ENCODE measurements at regions not wholly inside any gene's neighbourhood (a gene's known extent, or its start where the extent isn't known, plus 50 kb on each side); places are given as distances from the start of the nearest gene placed in this dataset.

- TF ChIP-seq CTCF (conservative IDR thresholded peaks at IDR 0.05; ENCODE audit: low read depth, low read length), result no peak
- no peak for TF ChIP-seq EZH2 (IDR thresholded peaks at IDR 0.05; ENCODE audit: borderline replicate concordance, low read depth, low read length, poor library complexity, severe bottlenecking)
- Histone ChIP-seq H3K9me3 (ENCODE audit: low read depth, low read length, poor library complexity, severe bottlenecking) (peaks cover 3% of the 10 kb centered on the region), H3K27ac (ENCODE audit: low read depth, low read length, poor library complexity, severe bottlenecking) (no peak overlapping the region), H3K4me1 (ENCODE audit: insufficient read depth, low read length, poor library complexity, severe bottlenecking) (peaks cover 11% of the 10 kb centered on the region), H3K36me3 (ENCODE audit: insufficient read depth, low read length, poor library complexity, severe bottlenecking) (no peaks in the 10 kb centered on the region), H3K4me3 (ENCODE audit: low read depth, low read length, poor library complexity, severe bottlenecking) (no peak overlapping the region), H3K27me3 (replicated peaks; ENCODE audit: insufficient read depth, low read depth, low read length, poor library complexity) (no peaks in the 10 kb centered on the region)
- intact Hi-C loops (cut with micrococcal nuclease; ENCODE audit: unreplicated experiment), result no loop called here
- POLR2A ChIA-PET (ENCODE audit: low non-redundant PET), result no interaction called here
- DNase-seq (ENCODE audit: low spot score), result peak; percentile 26
- BruUV-seq (replicated peaks), result no TSS peak
- CTCF ChIA-PET, result no interaction called here
Measured at GRCh38 chr4:17134565-17134964, 236.1 kb upstream of the LDB2 start.

GRCh38 chr4:17134100-17134499 is 235.7 kb upstream of the LDB2 start:
- Histone ChIP-seq H3K4me3 (ENCODE audit: low read depth, low read length, poor library complexity, severe bottlenecking) (no peak overlapping the region), H3K36me3 (ENCODE audit: insufficient read depth, low read length, poor library complexity, severe bottlenecking) (no peaks in the 10 kb centered on the region), H3K4me1 (ENCODE audit: insufficient read depth, low read length, poor library complexity, severe bottlenecking) (peaks cover 11% of the 10 kb centered on the region), H3K9me3 (ENCODE audit: low read depth, low read length, poor library complexity, severe bottlenecking) (no peaks in the 10 kb centered on the region), H3K27ac (ENCODE audit: low read depth, low read length, poor library complexity, severe bottlenecking) (no peak overlapping the region), H3K27me3 (replicated peaks; ENCODE audit: insufficient read depth, low read depth, low read length, poor library complexity) (no peaks in the 10 kb centered on the region)
- ChIA-PET CTCF (no interaction called here), POLR2A (ENCODE audit: low non-redundant PET) (no interaction called here)
- no peak for TF ChIP-seq EZH2 (IDR thresholded peaks at IDR 0.05; ENCODE audit: borderline replicate concordance, low read depth, low read length, poor library complexity, severe bottlenecking)
- no peak for TF ChIP-seq CTCF (conservative IDR thresholded peaks at IDR 0.05; ENCODE audit: low read depth, low read length)
- BruUV-seq (replicated peaks), result no TSS peak
- DNase-seq (ENCODE audit: low spot score), result peak; percentile 18
- intact Hi-C loops (cut with micrococcal nuclease; ENCODE audit: unreplicated experiment), result no loop called here

- CTCF ChIA-PET, result no interaction called here
Measured at GRCh38 chr4:17132226-17132625, 233.8 kb upstream of the LDB2 start.

More at GRCh38 chr4:17132226-17132625, 233.8 kb upstream of the LDB2 start:
- POLR2A ChIA-PET (ENCODE audit: low non-redundant PET), result no interaction called here
- H3K9me3 ChIP-seq (ENCODE audit: low read depth, low read length, poor library complexity, severe bottlenecking), result no peaks in the 10 kb centered on the region
- BruUV-seq (replicated peaks), result no TSS peak
- DNase-seq (ENCODE audit: low spot score), result no peak
- intact Hi-C loops (cut with micrococcal nuclease; ENCODE audit: unreplicated experiment), result no loop called here
- peaks cover 11% of the 10 kb centered on the region for H3K4me1 ChIP-seq (ENCODE audit: insufficient read depth, low read length, poor library complexity, severe bottlenecking)
- no peaks in the 10 kb centered on the region for H3K27me3 ChIP-seq (replicated peaks; ENCODE audit: insufficient read depth, low read depth, low read length, poor library complexity)
- no peak overlapping the region for H3K27ac ChIP-seq (ENCODE audit: low read depth, low read length, poor library complexity, severe bottlenecking)
- H3K36me3 ChIP-seq (ENCODE audit: insufficient read depth, low read length, poor library complexity, severe bottlenecking), result no peaks in the 10 kb centered on the region
- H3K4me3 ChIP-seq (ENCODE audit: low read depth, low read length, poor library complexity, severe bottlenecking), result no peak overlapping the region
- no peak for TF ChIP-seq CTCF (conservative IDR thresholded peaks at IDR 0.05; ENCODE audit: low read depth, low read length)
- no peak for TF ChIP-seq EZH2 (IDR thresholded peaks at IDR 0.05; ENCODE audit: borderline replicate concordance, low read depth, low read length, poor library complexity, severe bottlenecking)
